SK-N-SH (cell line): ENCODE measurements at regions not wholly inside any gene's neighbourhood (a gene's known extent, or its start where the extent isn't known, plus 50 kb on each side); places are given as distances from the start of the nearest gene placed in this dataset.

Source experiments
- CTCF ChIA-PET: fragments of 300-600, 350-600 bp; formaldehyde crosslinking; extraction: SDS; loops from one replicate; lab custom pipeline; 2021; lab: Yijun Ruan, JAX
- POLR2A ChIA-PET: fragments of 350-600 bp; sonication (Branson Sonifier 250); formaldehyde crosslinking; extraction: SDS; loops from one replicate; lab custom pipeline; 2020; ENCODE audit warnings: antibody characterized with exemption, inconsistent platforms; lab: Yijun Ruan, JAX
- DNase-seq: peaks from one replicate; pipeline ENCODE4 v3.0.0; 2012
- H2AFZ ChIP-seq: fragments of 200-600 bp; sonication (generic); 2 replicates; pipeline ENCODE4 v1.8.1; 2016; ENCODE audit warnings: antibody characterized with exemption, mild to moderate bottlenecking, low read depth
- H3F3A ChIP-seq: fragments of 200-600 bp; sonication (generic); replicated peaks from 2 replicates; pipeline ENCODE3; 2016; ENCODE audit warnings: antibody characterized with exemption, mild to moderate bottlenecking; ENCODE audit not compliant: insufficient read depth
- H3K27ac ChIP-seq, 2 experiments: fragments of 200-500 bp in 1 of 2; fragments of 200-600 bp in 1 of 2; sonication (Bioruptor generic) in 1 of 2; sonication (generic), shearing (Covaris generic) in 1 of 2; 2 replicates each; pipeline versions ENCODE4 v1.5.1 to v1.6.1; 2014 to 2016; ENCODE audit warnings: low read depth in 2 of 2, inconsistent platforms in 1 of 2, low read length in 1 of 2, mild to moderate bottlenecking in 1 of 2, mixed read lengths in 1 of 2
- H3K27me3 ChIP-seq: fragments of 200-600 bp; sonication (generic), shearing (Covaris generic); 2 replicates; pipeline ENCODE4 v1.6.1; 2016; ENCODE audit warnings: mixed run types; ENCODE audit not compliant: insufficient read depth
- H3K36me3 ChIP-seq, 2 experiments: fragments of 200-500 bp in 1 of 2; fragments of 200-600 bp in 1 of 2; sonication (Bioruptor generic) in 1 of 2; sonication (generic) in 1 of 2; replicated peaks in 1 of 2; 2 replicates each; pipeline versions ENCODE3 to v1.5.1; 2014 to 2016; ENCODE audit warnings: low read length in 1 of 2, mild to moderate bottlenecking in 1 of 2; ENCODE audit not compliant: insufficient read depth in 2 of 2, control insufficient read depth in 1 of 2
- H3K4me1 ChIP-seq, 2 experiments: fragments of 200-500 bp in 1 of 2; fragments of 200-600 bp in 1 of 2; sonication (Bioruptor generic) in 1 of 2; sonication (generic), shearing (Covaris generic) in 1 of 2; 2 replicates each; pipeline versions ENCODE4 v1.5.1 to v1.6.1; 2014 to 2016; ENCODE audit warnings: low read depth in 1 of 2, low read length in 1 of 2, mixed run types in 1 of 2; ENCODE audit not compliant: insufficient read depth in 2 of 2, control insufficient read depth in 1 of 2
- H3K4me2 ChIP-seq: fragments of 200-600 bp; sonication (generic), shearing (Covaris generic); 2 replicates; pipeline ENCODE4 v1.6.1; 2017; ENCODE audit warnings: mixed run types
- H3K4me3 ChIP-seq, 2 experiments: fragments of 200-500 bp in 1 of 2; fragments of 200-600 bp in 1 of 2; sonication (Bioruptor generic) in 1 of 2; sonication (generic), shearing (Covaris generic) in 1 of 2; 2 replicates each; pipeline versions ENCODE4 v1.5.1 to v1.8.1; 2014 to 2016; ENCODE audit warnings: low read depth in 2 of 2, inconsistent platforms in 1 of 2, low read length in 1 of 2, mild to moderate bottlenecking in 1 of 2, mixed read lengths in 1 of 2, moderate library complexity in 1 of 2
- H3K79me2 ChIP-seq: fragments of 200-600 bp; sonication (generic); 2 replicates; pipeline ENCODE4 v1.8.1; 2017; ENCODE audit warnings: mild to moderate bottlenecking; ENCODE audit not compliant: insufficient read depth
- H3K9ac ChIP-seq: fragments of 200-600 bp; sonication (generic); 2 replicates; pipeline ENCODE4 v1.6.1; 2017; ENCODE audit warnings: mixed run types
- H3K9me2 ChIP-seq: fragments of 200-600 bp; sonication (generic); 2 replicates; pipeline ENCODE4 v1.6.1; 2017; ENCODE audit warnings: mixed run types
- H3K9me3 ChIP-seq: fragments of 200-600 bp; sonication (generic); 2 replicates; pipeline ENCODE4 v1.6.1; 2017; ENCODE audit warnings: mixed run types, mild to moderate bottlenecking, moderate library complexity
- H4K20me1 ChIP-seq: fragments of 200-600 bp; sonication (generic); 2 replicates; pipeline ENCODE4 v1.6.1; 2017; ENCODE audit warnings: mild to moderate bottlenecking, mixed run types; ENCODE audit not compliant: insufficient read depth
- CTCF ChIP-seq: fragments of 200-600 bp; sonication (generic); IDR thresholded peaks from 2 replicates; pipeline ENCODE4 v1.6.1; 2017; ENCODE audit warnings: antibody characterized with exemption, mild to moderate bottlenecking, moderate library complexity
- ELF1 ChIP-seq: IDR thresholded peaks from 2 replicates; pipeline ENCODE4 v1.4.0; 2012
- FOXM1 ChIP-seq: IDR thresholded peaks from 2 replicates; pipeline ENCODE4 v1.4.0; 2012; ENCODE audit warnings: low read depth, mild to moderate bottlenecking
- GABPA ChIP-seq: IDR thresholded peaks from 2 replicates; pipeline ENCODE4 v1.4.0; 2012; ENCODE audit warnings: low read depth, mild to moderate bottlenecking
- MAX ChIP-seq: IDR thresholded peaks from 2 replicates; pipeline ENCODE4 v1.4.0; 2012; ENCODE audit warnings: low read depth
- MEF2A ChIP-seq: IDR thresholded peaks from 2 replicates; pipeline ENCODE4 v1.4.0; 2012; ENCODE audit warnings: low read depth, borderline replicate concordance
- NFIC ChIP-seq: IDR thresholded peaks from 2 replicates; pipeline ENCODE4 v1.4.0; 2012; ENCODE audit warnings: borderline replicate concordance
- PBX3 ChIP-seq: IDR thresholded peaks from 2 replicates; pipeline ENCODE4; 2012
- RAD21 ChIP-seq: IDR thresholded peaks from 2 replicates; pipeline ENCODE4 v1.6.1; 2012; ENCODE audit warnings: mild to moderate bottlenecking, low read length
- TAF1 ChIP-seq: IDR thresholded peaks from 2 replicates; pipeline ENCODE4 v1.6.1; 2012; ENCODE audit warnings: low read depth, mild to moderate bottlenecking, low read length, moderate library complexity, borderline replicate concordance
- TEAD4 ChIP-seq: IDR thresholded peaks from 2 replicates; pipeline ENCODE4 v1.4.0; 2012; ENCODE audit warnings: mild to moderate bottlenecking, borderline replicate concordance; ENCODE audit not compliant: insufficient read depth
- USF1 ChIP-seq: IDR thresholded peaks from 2 replicates; pipeline ENCODE4 v1.4.0; 2012; ENCODE audit warnings: low read depth, borderline replicate concordance
- USF2 ChIP-seq: fragments of 150-350 bp; IDR thresholded peaks from 2 replicates; pipeline ENCODE4 v1.6.1; 2017; ENCODE audit warnings: antibody characterized with exemption, low read length, low read depth, borderline replicate concordance
- ZBTB33 ChIP-seq: IDR thresholded peaks from 2 replicates; pipeline ENCODE4 v1.4.0; 2012; ENCODE audit warnings: low read depth, borderline replicate concordance
- WGBS: methylation state at CpG from one replicate; pipeline ENCODE4 v1.1.6; 2017; ENCODE audit warnings: low lambda C conversion rate; 5-methylcytosine and 5-hydroxymethylcytosine counted together

- no peak for DNase-seq
- ChIA-PET POLR2A (no interaction called here), CTCF (no interaction called here)
- Histone ChIP-seq H3K79me2 (no peaks in the 10 kb centered on the region), H3K9me3 (no peaks in the 10 kb centered on the region), H3K4me1 (peaks cover 0 to 2% of the 10 kb centered on the region in 2 experiments; a peak in 1 of 4 replicates), H3K9ac (no peak overlapping the region), H2AFZ (no peak overlapping the region), H3K27me3 (no peaks in the 10 kb centered on the region), H3K9me2 (no peaks in the 10 kb centered on the region), H3K4me2 (no peak overlapping the region), H4K20me1 (no peaks in the 10 kb centered on the region), H3K27ac (no peak overlapping the region), H3F3A (no peaks in the 10 kb centered on the region), H3K36me3 (no peaks in the 10 kb centered on the region), H3K4me3 (no peak overlapping the region)
- TF ChIP-seq USF1 (no peak), TEAD4 (no peak), GABPA (no peak), CTCF (no peak), RAD21 (no peak), ZBTB33 (no peak), USF2 (no peak), ELF1 (no peak), PBX3 (no peak), FOXM1 (no peak), MAX (no peak), NFIC (no peak), MEF2A (no peak), TAF1 (no peak)
- WGBS, result 76% methylated on average over 3 of the region's 3 CpGs
Observed at GRCh38 chr13:80069374-80069773, 271.6 kb downstream of the SPRY2 start.
